HG03196 (cell line): ENCODE measurements at regions not wholly inside any gene's neighbourhood (a gene's known extent, or its start where the extent isn't known, plus 50 kb on each side); places are given as distances from the start of the nearest gene placed in this dataset.
"Not testable (repeated sequence)": the region's sequence is repeated elsewhere in the genome, so short reads cannot be mapped to it uniquely, and the experiment has no call there.

Source experiments
- ATAC-seq: cut with Tn5 transposase; IDR thresholded peaks from one replicate; pipeline ENCODE4 v1.9.1; 2021; ENCODE audit not compliant: unreplicated experiment

DNA sequence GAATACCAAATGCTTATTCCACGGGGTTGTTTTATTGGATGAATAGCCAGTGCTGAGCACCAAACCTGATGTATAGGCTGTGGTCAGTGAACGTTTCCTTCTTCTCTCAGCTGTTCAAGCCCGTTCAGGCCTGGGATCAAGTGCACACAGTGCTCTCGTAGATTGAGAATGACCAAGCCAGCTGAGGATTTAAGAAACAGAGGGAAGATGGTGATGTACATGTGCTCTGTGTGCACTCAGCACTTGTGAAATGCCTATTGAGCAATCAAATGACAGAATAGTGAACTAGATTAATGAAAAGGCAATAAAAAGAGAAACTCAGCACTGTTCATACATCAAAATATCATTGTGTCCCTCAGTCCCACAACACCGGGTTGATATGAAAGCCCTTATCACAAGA lies 302.5 kb downstream of the BMPER start:
- ATAC-seq: no peak

DNA sequence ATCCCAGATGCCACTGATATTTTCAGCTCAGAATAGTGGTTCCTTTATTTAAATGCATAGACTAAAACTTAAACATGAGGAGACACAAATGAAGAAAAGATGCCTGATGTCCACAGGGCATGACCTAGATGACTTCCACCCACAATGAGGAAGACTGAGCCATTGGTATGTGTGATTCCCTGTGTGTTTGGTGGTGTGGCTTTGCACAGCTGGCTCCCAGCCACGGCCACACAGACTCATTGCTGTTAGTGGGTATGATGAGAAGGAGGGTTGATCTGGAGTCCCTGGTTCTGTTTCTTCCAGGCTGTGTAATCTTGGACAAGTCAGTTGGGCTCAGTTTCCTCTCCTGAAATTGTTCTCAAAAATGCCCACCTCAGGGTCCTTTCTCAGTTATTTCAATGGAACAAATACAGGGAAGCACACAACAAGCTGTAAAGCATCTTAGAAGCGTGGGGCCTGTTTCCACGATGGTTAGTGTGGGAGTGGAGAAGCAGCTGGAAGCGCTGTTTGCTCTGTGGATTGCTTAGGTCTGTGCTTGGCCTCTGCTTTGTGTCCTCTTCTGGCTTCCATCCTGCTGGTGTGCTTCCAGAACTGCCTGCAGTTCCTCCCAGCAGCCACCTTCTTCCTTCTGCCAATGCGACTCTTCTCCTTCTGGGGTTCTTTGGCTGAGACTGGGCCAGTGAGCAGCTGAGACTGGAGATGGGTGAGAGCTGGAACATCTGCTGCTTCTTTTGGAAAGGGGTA lies 303.7 kb downstream of the BMPER start:
- ATAC-seq: no peak

DNA sequence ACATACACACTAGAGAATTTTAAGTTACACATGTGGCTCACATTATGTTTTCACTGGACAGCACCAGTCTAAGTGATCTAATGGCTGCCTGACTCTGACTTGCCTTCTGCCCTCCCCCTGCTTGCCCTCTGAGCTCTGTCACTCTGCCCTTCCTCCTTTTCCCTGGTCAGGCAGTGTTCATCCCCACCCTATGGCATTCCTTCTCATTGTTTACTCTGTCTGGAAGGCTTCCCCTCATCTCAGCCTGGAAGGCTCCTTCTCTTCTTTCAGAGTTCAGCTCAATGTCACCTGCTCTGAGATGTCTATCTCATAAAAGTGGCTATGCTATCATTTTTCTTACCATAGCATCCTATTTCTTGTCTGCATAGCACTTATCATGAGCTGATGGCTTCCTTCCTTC lies 305.7 kb downstream of the BMPER start:
- no peak for ATAC-seq

DNA sequence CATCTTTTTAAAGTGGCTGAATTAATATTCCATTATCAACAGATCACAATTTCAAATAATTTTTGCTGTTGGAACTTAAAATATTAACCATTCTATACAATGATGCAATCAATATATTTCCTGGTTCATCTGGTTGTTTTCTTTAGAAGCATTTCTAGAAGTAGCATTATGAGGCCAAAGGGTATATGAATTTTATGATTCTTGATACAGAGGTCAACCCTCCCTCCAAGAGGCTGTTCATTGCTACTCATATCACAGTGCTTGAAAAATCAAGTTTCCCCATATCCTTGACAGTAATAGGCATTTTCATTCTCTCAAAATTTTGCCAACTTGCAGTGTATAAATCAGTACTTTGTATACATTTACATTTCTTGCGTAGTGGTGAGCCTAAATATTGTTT lies 312.6 kb downstream of the BMPER start:
- no peak for ATAC-seq

DNA sequence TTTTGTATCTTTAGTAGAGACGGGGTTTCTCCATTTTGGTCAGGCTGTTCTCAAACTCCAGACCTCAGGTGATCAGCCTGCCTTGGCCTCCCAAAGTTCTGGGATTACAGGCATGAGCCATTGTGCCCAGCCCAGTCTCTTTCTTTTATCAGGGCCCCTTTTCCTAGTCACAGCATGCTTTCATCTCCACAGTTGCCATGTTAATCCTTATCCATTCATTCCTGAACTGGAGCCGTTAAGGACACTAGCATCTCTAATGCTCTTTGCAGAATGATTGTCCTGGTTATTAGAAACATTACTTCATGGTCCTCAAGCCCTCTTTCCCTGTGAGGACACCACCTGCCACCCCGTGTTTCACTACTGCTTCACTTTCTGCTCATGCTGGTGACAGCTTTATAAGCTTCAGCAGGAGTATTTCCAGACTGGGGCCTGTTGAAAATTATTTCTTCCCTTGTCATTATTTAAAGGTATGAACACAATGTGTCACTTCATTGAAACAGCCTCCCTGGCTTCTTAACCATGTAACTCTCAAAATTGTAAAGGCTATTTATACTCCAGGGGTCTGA lies 313.9 kb downstream of the BMPER start:
- no peak for ATAC-seq

DNA sequence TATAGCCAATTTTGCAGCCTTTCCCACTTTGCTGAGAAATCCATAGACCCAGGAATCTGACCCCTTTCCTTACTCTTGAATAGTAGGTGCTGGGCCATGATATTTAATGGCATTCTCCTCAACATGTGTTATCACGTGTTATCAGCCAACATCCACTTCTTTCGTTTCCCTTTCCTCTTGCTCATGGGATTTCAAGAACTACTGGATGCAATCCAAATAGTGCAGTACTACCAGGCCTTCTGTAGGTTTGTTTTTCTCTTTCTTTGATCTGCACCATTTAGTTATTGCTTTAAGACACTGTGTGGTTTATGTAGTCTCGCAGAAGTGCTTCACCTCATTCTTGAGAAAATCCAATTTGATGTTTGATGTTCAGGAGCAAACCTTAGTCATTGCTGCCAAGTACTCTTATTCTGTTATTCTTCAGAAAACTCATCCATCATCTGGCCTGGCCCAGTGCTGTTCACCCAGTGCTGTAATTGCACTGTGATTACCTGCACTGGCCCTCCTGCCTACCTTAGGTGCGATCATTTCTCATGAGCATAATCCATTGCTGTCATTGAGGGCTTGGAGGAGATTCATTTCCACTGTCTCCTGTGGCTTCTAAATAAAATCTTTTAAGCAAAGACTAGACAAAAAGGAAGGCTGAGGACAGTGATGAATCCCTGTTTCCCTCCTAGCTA lies 315.3 kb downstream of the BMPER start:
- ATAC-seq: no peak

DNA sequence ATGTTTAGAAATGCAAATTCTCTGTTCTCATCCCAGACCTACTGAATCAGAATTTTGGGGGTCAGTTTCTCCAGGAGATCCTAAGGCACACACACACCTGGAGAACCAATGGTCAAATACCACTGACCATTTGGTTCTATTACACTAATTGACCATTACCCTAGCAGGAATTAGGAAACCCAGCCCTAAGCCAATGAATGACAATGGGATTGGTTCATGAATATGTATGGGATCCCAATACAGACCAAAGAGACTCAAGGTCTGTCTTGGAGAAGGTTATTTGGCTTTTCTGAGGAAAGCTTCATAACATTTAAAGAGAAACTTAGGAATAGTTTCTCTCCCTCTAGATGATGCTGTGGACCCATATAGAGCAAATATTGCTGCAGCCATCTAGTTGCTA lies 317.0 kb downstream of the BMPER start:
- ATAC-seq: no peak

DNA sequence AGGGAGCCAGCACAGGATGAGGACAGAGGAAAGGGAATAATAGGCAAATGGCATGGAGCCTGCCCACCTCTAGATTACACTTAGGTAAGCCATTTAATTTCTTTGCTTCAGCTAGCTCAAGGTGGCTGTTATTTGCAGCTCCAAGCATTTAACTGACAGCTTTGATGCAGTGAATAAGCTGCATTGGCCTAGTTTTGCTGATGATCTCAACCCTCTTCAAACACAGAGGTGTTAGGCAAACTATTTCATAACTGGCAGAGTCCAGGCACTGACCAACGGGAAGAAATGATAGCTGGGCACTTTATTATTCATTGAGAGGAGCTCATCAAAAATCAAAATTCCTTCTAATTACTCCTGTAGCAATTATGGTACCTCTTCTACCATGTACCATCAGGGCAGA lies 317.4 kb downstream of the BMPER start:
- no peak for ATAC-seq

DNA sequence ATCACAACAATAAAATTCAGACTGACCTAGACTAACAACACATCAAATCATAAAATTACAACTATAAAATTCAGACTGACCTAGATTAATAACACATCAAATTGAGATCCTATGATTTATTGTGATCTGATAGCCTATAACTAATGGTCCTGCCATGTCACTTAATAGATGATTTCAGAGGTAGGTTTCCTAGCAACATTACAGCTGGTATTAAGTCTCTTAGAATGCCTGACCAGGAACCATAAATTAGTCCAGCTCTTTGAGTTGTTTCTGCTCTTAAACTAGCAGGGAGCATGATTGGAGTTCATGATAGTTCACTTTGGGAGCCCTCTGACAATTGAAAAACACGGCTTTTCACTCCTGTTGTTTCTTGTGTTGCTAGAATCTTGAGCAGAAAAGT lies 318.9 kb downstream of the BMPER start:
- ATAC-seq: no peak

DNA sequence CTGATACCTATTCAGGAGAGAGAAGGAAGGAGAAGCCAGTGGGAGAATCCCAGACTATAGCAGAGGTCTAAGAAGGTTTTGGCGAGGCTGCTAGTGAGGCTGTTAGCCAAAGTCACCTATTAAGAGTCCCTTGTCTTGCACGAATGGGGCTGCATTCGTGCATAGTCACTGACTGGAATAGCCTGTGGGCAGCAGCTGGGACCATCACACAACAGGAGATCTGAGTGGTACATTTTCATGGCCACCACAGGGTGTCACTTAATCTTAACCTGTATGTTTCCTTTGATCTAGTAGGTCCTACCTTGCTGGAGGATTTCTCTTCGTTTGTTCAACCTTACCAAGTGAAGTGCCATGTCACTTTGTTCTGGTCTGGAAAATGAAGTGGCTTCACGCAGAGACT lies 319.9 kb downstream of the BMPER start:
- ATAC-seq: no peak

DNA sequence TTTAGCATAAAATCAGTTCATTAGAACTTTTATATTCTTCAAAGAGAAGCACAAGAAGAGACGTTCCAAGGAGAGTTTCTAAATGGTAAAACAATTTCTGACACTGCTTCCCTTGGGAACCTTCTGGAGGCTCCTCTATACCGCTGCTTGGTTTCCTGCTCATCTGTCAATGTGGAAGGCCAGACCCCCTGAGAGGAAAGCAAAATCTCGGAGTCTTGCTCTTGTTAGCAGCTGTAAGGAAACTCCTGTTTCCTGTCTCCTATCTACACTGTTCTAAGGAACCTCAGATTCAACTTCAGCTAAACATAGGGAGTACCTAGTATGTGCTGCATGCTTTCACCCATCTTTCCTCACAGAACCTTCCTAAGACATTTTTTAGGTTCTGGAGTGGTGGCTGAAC lies 322.2 kb downstream of the BMPER start:
- no peak for ATAC-seq

DNA sequence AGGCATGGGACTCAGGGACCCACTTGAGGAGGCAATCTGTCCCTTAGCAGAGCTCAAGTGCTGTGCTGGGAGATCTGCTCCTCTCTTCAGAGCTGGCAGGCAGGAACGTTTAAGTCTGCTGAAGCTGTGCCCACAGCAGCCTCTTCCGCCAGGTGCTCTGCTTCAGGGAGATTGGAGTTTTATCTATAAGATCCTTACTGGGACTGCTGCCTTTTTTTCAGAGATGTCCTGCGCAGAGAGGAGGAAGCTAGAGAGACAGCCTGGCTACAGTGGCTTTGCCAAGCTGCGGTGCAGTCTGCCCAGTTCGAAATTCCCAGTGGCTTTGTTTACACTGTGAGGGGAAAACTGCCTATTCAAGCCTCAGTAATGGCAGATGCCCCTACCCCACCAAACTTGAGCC lies 329.8 kb downstream of the BMPER start:
- ATAC-seq: not testable (repeated sequence)

DNA sequence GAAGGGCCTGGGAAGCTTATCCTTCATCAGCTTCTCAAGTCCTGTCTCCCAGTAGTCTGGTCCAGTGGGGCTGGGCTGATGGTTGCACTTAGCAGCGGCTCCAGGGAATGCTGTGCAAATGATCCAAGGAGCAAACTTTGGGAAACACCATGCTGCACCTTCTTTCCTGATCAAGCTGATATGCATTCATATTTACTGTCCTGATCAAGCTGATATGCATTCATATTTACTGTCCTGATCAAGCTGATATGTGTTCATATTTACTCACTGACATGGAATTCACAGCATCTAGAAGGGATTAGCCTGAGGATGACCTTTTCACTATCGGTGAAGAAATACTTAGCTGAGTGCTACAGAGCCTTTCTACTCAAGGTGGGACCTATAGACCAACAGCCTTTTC lies 330.7 kb downstream of the BMPER start:
- no peak for ATAC-seq

DNA sequence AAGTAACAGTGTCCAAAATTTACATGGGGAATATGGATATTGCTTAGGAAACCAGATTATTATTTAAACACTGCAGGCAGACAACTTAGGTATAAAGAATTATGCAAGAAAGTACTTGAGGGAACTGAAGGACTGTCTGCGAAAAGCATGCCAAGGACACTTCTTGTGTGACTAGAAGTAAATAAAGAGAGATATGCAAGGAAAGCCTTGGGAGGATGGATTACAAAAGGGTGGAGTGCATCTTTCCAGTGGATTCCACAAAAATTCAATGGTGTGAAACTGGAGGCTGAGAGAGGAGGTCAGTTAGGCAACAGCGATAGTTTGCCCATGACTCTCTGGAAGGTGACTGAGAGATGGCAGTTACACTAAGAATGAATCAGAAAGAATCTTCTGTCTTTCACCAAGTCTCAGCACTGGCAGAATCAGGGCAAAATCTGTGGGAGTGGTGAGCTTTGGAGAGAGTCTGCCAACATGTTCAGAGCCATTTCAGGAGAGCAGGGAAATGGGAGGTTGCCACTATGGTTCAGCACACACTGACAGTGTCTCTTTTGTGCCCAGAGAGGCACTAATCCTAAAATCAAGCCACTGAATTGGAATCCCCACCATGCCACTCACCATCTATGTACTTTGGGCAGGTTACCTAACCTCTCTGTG lies 331.6 kb downstream of the BMPER start:
- no peak for ATAC-seq

DNA sequence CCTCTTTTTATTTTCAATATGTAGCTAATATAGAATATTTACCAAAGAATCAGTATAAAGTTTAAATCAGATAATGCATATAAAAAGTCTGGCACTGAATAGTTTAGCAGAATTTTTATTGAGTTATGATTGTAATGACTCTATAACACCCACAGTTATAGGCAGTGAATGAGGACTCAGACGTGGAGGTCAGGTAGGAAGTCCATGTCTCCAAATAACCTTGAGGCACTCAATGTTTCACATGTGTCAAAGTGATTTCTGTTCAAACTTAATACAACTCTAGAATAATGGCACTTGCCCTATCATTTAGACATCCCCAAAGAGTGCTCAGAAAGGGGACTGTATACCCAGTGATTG lies 332.1 kb downstream of the BMPER start:
- no peak for ATAC-seq

DNA sequence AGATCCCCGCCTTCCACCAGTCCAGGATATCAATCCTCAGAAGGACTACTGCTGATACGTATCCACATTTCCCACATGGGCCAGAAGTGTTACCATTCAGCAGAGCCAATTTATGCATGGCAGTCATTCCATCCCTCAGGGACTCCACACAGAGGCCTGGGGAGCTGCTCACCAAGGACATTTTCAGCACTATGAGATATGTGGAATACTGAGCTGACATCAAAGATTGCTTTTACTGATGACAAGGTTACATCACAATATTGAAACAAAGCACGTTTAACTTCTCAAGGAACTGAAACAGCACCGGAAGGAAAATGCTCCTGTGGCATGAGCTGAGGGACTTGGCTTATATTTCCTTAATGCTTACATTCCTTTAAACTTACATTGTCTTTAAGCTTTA lies 335.1 kb downstream of the BMPER start:
- ATAC-seq: no peak

DNA sequence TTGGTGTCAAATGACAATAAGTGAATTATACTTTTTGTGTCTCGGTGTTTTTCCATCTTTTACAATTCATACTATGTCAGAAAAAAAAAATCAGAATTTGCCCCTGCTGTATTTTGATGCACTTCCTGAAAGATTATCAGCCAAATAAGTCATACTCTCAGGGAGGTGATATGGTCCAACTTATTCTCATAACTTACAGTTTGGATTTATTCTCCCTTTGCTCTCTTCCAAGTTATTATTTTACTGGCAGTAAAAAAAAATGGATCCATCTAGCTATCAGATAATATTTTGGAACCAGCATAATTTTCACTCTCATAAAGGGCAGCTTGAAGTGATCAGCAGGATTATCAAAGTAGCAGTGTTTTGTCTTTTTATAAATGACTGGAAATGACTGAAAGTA lies 337.1 kb downstream of the BMPER start:
- no peak for ATAC-seq

DNA sequence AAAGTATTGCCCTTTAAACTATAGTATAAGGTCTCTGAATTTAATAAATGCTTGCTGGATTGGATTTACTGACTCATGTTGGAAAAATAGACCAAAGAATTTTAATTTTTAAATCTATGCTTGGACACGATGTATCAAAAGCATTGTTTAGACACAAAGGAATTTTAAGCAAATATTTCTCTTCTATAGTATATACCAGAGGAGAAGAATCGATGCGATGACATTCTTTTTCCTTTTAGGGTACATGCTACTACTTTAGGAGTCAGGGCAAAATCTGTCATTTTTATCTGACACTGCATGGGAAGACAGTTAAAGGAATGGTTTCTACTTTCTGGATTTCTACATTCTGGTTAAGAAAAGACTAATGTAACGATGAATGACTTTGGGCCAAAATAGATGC lies 339.9 kb downstream of the BMPER start:
- no peak for ATAC-seq

DNA sequence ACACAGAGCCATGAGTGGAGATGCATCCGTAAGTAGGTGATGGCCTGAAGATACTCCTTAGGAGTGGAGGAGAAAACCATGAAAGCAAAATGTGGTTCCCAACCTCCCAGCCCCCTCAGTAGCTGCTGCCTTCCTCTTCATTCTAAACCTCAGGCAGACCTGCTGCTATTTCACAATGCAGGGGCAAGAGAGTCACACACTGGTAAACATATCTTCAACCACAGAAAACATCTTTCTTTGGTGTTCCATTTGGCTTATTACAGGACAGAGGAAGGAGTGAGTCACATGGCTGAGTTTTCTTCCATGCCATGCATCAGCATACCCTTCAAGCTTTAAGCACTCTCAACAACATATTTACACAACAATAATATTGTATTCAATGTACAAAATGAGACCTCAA lies 342.1 kb downstream of the BMPER start:
- ATAC-seq: no peak

DNA sequence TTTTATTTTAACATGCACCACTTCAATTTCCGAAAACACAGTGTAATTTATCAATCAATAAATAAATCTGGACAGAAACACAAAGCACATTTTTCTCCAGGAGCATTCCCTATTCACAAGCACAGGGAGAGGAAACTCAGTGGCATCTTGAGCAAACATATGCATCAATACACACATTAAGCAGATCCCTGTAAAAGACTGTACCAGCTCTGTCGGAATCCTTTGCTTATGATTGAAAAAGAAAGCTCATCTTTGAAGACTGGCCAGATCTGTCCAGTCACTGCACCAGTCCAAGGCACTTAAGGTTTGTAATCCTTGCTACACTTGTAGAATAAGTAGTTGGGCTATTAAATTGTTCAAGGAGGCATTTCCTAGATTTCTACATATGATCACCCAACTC lies 343.9 kb downstream of the BMPER start:
- ATAC-seq: no peak

DNA sequence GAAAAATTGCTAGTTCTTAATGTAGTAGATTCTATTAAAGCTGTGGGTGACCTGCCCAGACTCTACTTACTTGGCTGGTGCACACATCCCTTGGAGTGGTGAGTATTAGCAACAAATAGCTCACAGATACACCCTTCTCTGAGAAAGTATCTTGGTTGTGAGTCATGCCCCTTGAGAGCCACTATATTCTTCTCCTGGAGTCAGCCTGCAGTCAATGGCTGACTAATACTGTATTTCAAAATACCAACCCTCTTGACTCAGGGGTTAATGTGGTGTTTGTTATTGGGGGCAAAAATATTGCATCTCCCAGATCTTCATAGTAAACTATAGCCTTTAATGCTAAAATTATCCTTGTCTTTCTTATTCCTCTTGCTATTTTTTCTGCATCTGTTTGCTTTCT lies 354.9 kb downstream of the BMPER start:
- no peak for ATAC-seq

DNA sequence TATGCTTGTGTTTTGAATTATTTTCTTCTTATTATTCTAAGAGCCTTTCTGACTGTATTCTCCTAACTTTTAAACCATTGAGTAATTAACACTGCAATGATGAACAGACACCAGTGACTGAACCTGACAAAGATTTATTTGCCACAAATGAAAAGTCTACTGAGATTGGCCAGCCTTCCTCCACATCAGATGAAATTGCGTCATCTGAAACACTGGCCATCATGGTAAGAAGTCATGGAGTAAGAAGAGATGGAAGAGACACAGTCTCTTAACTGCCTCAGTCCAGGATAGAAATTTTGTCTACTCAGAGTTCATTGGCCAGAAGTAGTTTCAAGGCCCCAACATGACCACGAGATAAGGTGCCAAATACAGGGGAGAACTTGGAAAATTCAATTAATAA lies 357.8 kb downstream of the BMPER start:
- no peak for ATAC-seq
